SK-N-SH treated with all-trans-retinoic acid at 6 μM for 48 hours (cell line): ENCODE measurements at regions not wholly inside any gene's neighbourhood (a gene's known extent, or its start where the extent isn't known, plus 50 kb on each side); places are given as distances from the start of the nearest gene placed in this dataset.

Source experiments
- ATAC-seq: fragments of 200-7000 bp; cut with Tn5 transposase; 3 replicates; pipeline ENCODE4 v1.9.1; 2020; ENCODE audit warnings: mild to moderate bottlenecking, moderate library complexity
- ARNTL ChIP-seq: fragments of 450-650 bp; formaldehyde crosslinking; IDR thresholded peaks from 2 replicates; pipeline ENCODE4 v1.5.0; 2020; ENCODE audit warnings: low read depth, mild to moderate bottlenecking, moderate library complexity, borderline replicate concordance
- BACH2 ChIP-seq: fragments of 250-450 bp; sonication (Bioruptor Pico); IDR thresholded peaks from 2 replicates; pipeline ENCODE4 v1.9.0; 2021; ENCODE audit warnings: mild to moderate bottlenecking, borderline replicate concordance
- CREB5 ChIP-seq: fragments of 250-450 bp; sonication (Bioruptor Pico); IDR thresholded peaks from 2 replicates; pipeline ENCODE4 v1.5.1; 2020; ENCODE audit warnings: low read depth, mild to moderate bottlenecking, moderate library complexity
- CSDC2 ChIP-seq: fragments of 250-450 bp; sonication (Bioruptor Pico); IDR thresholded peaks from 2 replicates; pipeline ENCODE4 v1.5.0; 2020; ENCODE audit warnings: mild to moderate bottlenecking, moderate library complexity
- CSRNP3 ChIP-seq: fragments of 250-450 bp; sonication (Bioruptor Pico); IDR thresholded peaks from 2 replicates; pipeline ENCODE4 v1.5.1; 2021; ENCODE audit warnings: mild to moderate bottlenecking, moderate library complexity
- ESRRG ChIP-seq: fragments of 250-450 bp; sonication (Bioruptor Pico); IDR thresholded peaks from 2 replicates; pipeline ENCODE4 v1.6.1; 2021; ENCODE audit warnings: mild to moderate bottlenecking
- GLIS3 ChIP-seq: fragments of 250-450 bp; sonication (Bioruptor Pico); IDR thresholded peaks from 2 replicates; pipeline ENCODE4 v1.5.0; 2020; ENCODE audit warnings: mild to moderate bottlenecking, moderate library complexity
- ISL1 ChIP-seq: fragments of 250-450 bp; sonication (Bioruptor Pico); IDR thresholded peaks from 2 replicates; pipeline ENCODE4 v2.1.2; 2022; ENCODE audit warnings: mild to moderate bottlenecking, moderate library complexity
- OSR1 ChIP-seq: fragments of 250-450 bp; sonication (Bioruptor Pico); IDR thresholded peaks from 2 replicates; pipeline ENCODE4 v1.8.0; 2022; ENCODE audit warnings: moderate library complexity, mild to moderate bottlenecking, inconsistent platforms
- POU6F1 ChIP-seq: fragments of 250-450 bp; sonication (Bioruptor Pico); IDR thresholded peaks from 2 replicates; pipeline ENCODE4 v1.8.0; 2021; ENCODE audit warnings: low read depth, mild to moderate bottlenecking, moderate library complexity, borderline replicate concordance
- RARB ChIP-seq: fragments of 250-450 bp; sonication (Bioruptor Pico); IDR thresholded peaks from 2 replicates; pipeline ENCODE4 v1.8.0; 2021; ENCODE audit warnings: mild to moderate bottlenecking, moderate library complexity
- SNAI2 ChIP-seq: fragments of 250-450 bp; sonication (Bioruptor Pico); IDR thresholded peaks from 2 replicates; pipeline ENCODE4 v1.5.0; 2020; ENCODE audit warnings: mild to moderate bottlenecking, moderate library complexity
- TOX ChIP-seq: fragments of 250-450 bp; sonication (Bioruptor Pico); IDR thresholded peaks from 2 replicates; pipeline ENCODE4 v1.8.0; 2021; ENCODE audit warnings: mild to moderate bottlenecking, moderate library complexity, borderline replicate concordance
- TSHZ2 ChIP-seq: fragments of 250-450 bp; sonication (Bioruptor Pico); IDR thresholded peaks from 2 replicates; pipeline ENCODE4 v1.5.0; 2020; ENCODE audit warnings: mild to moderate bottlenecking, moderate library complexity
- ZC3H10 ChIP-seq: fragments of 250-450 bp; sonication (Bioruptor Pico); IDR thresholded peaks from 2 replicates; pipeline ENCODE4 v1.5.1; 2021; ENCODE audit warnings: mild to moderate bottlenecking, moderate library complexity
- ZFP3 ChIP-seq: fragments of 250-450 bp; sonication (Bioruptor Pico); IDR thresholded peaks from 2 replicates; pipeline ENCODE4 v1.5.0; 2020; ENCODE audit warnings: mild to moderate bottlenecking, moderate library complexity
- ZFP30 ChIP-seq: fragments of 450-650 bp; formaldehyde crosslinking; IDR thresholded peaks from 2 replicates; pipeline ENCODE4 v1.5.0; 2022; ENCODE audit warnings: mild to moderate bottlenecking, moderate library complexity
- ZNF565 ChIP-seq: fragments of 450-650 bp; formaldehyde crosslinking; conservative IDR thresholded peaks from 2 replicates; pipeline ENCODE4 v1.5.0; 2020; ENCODE audit warnings: low read depth, mild to moderate bottlenecking, moderate library complexity
- ZNF70 ChIP-seq: fragments of 450-650 bp; formaldehyde crosslinking; IDR thresholded peaks from 2 replicates; pipeline ENCODE4 v1.5.0; 2020; ENCODE audit warnings: mild to moderate bottlenecking, moderate library complexity
- ZNF8 ChIP-seq: fragments of 450-650 bp; formaldehyde crosslinking; IDR thresholded peaks from 2 replicates; pipeline ENCODE4 v1.5.0; 2020; ENCODE audit warnings: mild to moderate bottlenecking, moderate library complexity

- 0 out of 3 replicates have a peak, but pooled peaks have one; percentile 39 for ATAC-seq
- peak; percentile 93 for TF ChIP-seq CSDC2 (CRISPR knock-in tag)
- peak; percentile 61; the same call in 1 of the 2 replicates for TF ChIP-seq ZFP3
- TF ChIP-seq ISL1 (CRISPR knock-in tag), result peak; percentile 29; the same call in 1 of the 2 replicates
- no peak for TF ChIP-seq ZNF8 (CRISPR knock-in tag)
- TF ChIP-seq SNAI2 (CRISPR knock-in tag), result peak; percentile 80; the same call in 1 of the 2 replicates
- no peak for TF ChIP-seq ESRRG (CRISPR knock-in tag)
- 0 out of 2 replicates have a peak, but pooled peaks have one; percentile 13 for TF ChIP-seq ZFP30 (CRISPR knock-in tag)
These were observed 219.9 kb downstream of the PIK3C3 start for GRCh38 chr18:42174909-42175308.

- TF ChIP-seq ZFP3 (no peak), ZNF565 (no peak), OSR1 (CRISPR knock-in tag) (no peak), ESRRG (CRISPR knock-in tag) (no peak), GLIS3 (CRISPR knock-in tag) (no peak), ARNTL (CRISPR knock-in tag) (no peak), ZNF8 (CRISPR knock-in tag) (no peak), ZNF70 (no peak), TOX (no peak)
- no peak for ATAC-seq
These were observed 221.6 kb downstream of the PIK3C3 start for GRCh38 chr18:42176599-42176998.

- no peak for ATAC-seq
- TF ChIP-seq ZNF70, result no peak
- TF ChIP-seq TSHZ2, result no peak
- no peak for TF ChIP-seq ZNF565
- no peak for TF ChIP-seq BACH2
- no peak for TF ChIP-seq ZFP3
- no peak for TF ChIP-seq ZNF8 (CRISPR knock-in tag)
- TF ChIP-seq CSDC2 (CRISPR knock-in tag), result no peak
- no peak for TF ChIP-seq ISL1 (CRISPR knock-in tag)
- no peak for TF ChIP-seq TOX
- no peak for TF ChIP-seq RARB (CRISPR knock-in tag)
- TF ChIP-seq ESRRG (CRISPR knock-in tag), result no peak
- TF ChIP-seq ARNTL (CRISPR knock-in tag), result no peak
- TF ChIP-seq, all 23 proteins: peak for 0
These were observed 222.4 kb downstream of the PIK3C3 start for GRCh38 chr18:42177390-42177789.

- no peak for ATAC-seq
- TF ChIP-seq TOX, result no peak
These were observed 223.5 kb downstream of the PIK3C3 start for GRCh38 chr18:42178376-42179080.

- TF ChIP-seq ESRRG (CRISPR knock-in tag) (no peak), ZFP30 (CRISPR knock-in tag) (no peak), POU6F1 (CRISPR knock-in tag) (no peak), GLIS3 (CRISPR knock-in tag) (no peak), ARNTL (CRISPR knock-in tag) (no peak)
- ATAC-seq, result no peak
These were observed 224.6 kb downstream of the PIK3C3 start for GRCh38 chr18:42179542-42180121.

GRCh38 chr18:42181474-42181873 lies 226.4 kb downstream of the PIK3C3 start:
- ATAC-seq, result no peak
- no peak for TF ChIP-seq ZFP3
- TF ChIP-seq BACH2, result no peak
- TF ChIP-seq OSR1 (CRISPR knock-in tag), result no peak
- no peak for TF ChIP-seq ZFP30 (CRISPR knock-in tag)
- no peak for TF ChIP-seq CSRNP3 (CRISPR knock-in tag)
- no peak for TF ChIP-seq ZC3H10 (CRISPR knock-in tag)
- no peak for TF ChIP-seq ZNF565
- TF ChIP-seq ARNTL (CRISPR knock-in tag), result no peak
- no peak for TF ChIP-seq TSHZ2
- TF ChIP-seq CREB5, result no peak
